ENCODE measurements at regions not wholly inside any gene's neighbourhood (a gene's known extent, or its start where the extent isn't known, plus 50 kb on each side); places are given as distances from the start of the nearest gene placed in this dataset.
"Not testable (repeated sequence)": the region's sequence is repeated elsewhere in the genome, so short reads cannot be mapped to it uniquely, and the experiment has no call there.

DNA sequence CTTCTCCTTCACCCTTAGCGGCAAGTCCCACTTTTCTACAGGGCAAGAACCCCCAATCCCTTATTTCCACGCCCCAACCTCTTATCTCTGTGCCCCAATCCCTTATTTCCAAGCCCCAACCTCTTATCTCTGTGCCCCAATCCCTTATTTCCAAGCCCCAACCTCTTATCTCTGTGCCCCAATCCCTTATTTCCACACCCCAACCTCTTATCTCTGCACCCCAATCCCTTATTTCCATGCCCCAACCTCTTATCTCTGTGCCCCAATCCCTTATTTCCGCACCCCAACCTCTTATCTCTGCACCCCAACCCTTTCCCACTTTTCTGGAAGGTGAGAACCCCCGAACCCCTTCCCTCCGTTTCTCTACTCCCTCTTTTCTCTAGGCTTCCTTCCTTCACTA lies 116.1 kb upstream of the GJE1 start:
- not testable (repeated sequence) for DNase-seq (ENCODE audit: low read depth in 2 of 2)

DNA sequence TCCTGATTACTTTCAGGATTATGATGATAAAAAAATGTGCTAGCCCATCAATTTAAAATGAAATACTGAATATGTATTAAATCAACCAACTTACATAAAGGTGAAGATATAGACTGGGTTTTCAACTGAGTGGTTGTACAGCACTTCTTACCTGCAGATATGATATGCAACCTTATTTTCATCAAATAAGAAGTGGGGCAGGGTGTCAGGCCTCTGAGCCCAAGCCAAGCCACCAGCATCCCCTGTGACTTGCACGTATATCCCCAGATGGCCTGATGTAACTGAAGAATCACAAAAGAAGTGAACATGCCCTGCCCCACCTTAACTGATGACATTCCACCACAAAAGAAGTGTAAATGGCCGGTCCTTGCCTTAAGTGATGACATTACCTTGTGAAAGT lies 117.3 kb upstream of the GJE1 start:
- DNase-seq (ENCODE audit: low read depth in 2 of 2) = not testable (repeated sequence)

DNA sequence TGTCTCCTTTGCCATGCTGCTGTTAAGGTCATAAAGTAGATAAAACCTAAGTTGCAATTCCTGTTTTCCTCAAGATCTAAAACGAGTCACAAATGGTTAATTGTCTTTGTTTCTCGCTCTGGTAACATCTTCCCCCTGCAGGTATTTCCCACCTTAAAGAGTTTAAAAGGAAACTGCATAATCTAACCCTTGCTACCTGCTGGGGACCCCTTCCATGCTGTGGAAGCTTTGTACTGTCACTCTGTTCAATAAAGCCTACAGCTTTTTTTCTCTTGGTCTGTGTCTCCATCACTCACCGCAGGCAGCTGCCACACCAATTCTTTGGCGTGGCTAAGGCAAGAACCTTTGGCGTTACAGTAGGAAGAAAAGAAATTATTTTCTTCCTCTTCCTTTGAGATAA lies 117.7 kb upstream of the GJE1 start:
- no peak for DNase-seq (ENCODE audit: low read depth in 2 of 2)

DNA sequence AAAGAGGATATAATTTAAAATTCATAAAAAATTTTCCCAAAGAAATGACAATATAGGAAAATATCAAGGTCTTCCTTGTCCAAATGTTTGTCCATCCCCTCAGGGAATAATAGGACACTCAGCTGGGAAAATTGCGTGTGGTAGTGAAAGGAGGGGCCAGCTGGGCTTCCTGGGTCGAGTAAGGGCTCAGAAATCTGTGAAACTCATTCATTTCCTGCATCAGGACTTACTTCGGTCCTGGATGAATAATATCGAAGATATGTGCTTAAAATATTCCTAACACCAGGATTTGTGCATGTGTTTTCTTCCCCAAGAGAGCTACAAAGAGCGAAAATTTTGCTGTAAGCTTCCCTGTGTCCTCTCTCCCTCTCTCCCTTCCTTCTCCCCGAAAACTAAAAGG lies 118.2 kb upstream of the GJE1 start:
- DNase-seq (ENCODE audit: low read depth in 2 of 2) = peak; percentile 16 to 91

DNA sequence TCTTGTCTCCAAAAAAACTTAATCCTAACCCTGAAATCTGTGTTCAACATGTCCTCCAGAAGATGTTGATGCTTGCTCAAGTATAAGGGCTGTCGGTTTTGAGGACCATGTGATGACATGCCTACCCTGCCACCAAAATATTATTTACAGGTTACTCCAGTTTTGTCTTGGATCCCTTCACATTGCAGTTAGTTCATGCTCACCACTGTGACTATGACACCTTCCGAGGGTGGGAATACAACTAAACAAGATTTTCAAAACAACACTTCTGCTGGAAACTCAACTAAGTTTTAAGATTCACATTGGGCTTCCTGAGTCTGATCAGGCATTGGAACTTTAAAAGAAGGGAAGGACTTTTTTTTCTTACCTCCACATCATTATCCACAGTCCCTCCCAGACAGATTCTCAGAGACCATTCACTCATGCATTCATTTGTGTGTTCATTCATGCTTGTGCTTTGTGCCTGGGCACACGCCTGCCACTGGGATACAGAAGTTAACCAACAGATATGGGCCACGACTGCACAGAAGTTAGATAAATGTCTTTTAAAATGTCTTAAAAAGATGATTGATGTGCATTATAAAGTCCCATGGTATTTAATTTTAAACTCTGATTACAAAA lies 118.7 kb upstream of the GJE1 start:
- DNase-seq (ENCODE audit: low read depth in 2 of 2) = peak in 1 of 2 donors; percentile 16

DNA sequence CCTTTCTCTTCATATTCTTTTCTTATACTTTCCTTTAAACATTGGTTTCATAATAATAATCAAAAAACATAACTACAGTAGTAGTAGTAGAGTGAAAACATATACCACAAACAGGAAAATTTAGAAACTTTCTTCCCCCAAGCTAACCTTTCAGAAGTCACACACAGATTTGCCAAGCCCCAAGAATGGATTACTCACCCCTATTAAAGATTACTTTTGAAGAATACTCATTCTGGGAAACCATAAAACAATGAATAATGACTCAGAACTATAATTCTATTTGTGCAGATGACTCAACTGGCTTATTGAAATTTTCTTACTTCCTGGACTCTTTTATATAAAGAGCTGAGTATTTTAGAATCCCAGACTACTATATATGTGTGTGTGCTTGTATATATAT lies 119.4 kb upstream of the GJE1 start:
- DNase-seq (ENCODE audit: low read depth in 2 of 2) = peak; percentile 10 to 88

DNA sequence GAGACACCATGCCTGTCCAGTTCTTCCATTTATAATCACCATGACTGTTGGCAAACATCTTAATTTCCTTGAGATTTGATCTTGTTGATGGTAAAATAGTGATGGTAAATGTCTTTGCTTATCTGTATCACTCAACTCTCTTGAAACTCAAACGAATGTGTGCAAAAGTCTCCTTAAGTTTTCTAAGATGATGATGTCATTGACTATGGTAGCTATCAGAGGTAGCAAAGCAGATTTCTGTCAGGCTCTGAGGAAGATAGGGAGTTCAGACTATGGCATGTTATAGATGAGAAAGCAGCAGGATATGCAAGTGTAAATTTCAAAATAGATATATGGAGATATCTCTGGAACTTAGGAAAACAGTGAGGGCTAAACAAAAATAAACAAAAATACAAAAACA lies 121.0 kb upstream of the GJE1 start:
- no peak for DNase-seq (ENCODE audit: low read depth in 2 of 2)

DNA sequence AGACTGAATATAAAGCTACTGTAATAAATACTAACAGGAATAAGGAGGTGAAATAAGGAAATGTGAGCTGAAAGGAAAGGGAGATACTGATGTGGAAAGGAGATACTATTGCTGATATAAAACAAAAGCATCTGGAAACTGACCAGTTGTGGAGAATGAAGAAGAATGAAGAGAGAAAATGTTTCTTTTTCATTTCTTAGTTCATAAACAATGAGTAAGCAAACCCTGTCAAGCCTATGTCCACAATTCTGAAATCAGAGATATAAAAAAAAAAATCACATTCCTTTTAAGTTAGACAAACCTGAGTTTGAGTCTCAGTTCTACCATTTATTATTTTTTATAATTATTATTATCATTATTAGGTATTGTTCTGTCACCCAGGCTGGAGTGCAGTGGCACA lies 121.6 kb upstream of the GJE1 start:
- peak in 1 of 2 donors; percentile 27 for DNase-seq (ENCODE audit: low read depth in 2 of 2)

DNA sequence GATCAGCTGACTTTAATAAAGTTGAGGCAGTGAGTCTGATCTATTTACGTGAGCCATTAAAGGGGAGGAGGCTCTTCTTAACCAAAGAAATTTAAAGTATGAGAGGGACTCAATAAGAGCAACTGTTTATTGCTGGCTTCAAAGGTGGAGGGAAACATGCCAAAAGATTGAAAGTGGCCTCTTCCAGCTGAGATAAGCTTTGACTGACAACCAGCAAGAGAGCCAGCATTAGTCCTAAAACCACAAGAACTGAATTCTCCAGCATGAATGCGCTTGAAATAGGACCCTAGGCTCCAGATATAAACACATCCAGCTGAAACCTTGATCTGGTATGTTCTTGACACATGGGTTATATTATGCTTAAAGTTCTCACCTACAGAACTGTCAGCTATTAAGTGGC lies 123.1 kb upstream of the GJE1 start:
- peak in 1 of 2 donors; percentile 5 for DNase-seq (ENCODE audit: low read depth in 2 of 2)

DNA sequence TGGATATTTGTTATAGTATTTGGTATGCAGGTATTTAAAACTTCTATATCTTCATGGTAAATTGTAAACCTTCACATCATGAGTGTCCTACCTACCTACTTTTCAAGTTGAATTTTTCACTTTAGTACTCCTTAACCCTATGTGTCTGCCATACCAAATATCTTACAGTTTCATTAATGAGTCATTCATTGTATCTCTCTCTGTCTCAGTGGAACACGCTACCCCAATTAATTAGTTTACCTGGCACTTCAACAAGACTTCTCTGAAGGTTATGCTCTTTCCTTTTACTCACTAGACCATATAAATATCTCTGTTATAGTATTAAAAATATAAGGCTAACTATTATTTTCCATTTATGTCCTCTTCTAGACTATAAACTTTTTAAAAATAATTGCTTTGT lies 123.9 kb upstream of the GJE1 start:
- no peak for DNase-seq (ENCODE audit: low read depth in 2 of 2)

DNA sequence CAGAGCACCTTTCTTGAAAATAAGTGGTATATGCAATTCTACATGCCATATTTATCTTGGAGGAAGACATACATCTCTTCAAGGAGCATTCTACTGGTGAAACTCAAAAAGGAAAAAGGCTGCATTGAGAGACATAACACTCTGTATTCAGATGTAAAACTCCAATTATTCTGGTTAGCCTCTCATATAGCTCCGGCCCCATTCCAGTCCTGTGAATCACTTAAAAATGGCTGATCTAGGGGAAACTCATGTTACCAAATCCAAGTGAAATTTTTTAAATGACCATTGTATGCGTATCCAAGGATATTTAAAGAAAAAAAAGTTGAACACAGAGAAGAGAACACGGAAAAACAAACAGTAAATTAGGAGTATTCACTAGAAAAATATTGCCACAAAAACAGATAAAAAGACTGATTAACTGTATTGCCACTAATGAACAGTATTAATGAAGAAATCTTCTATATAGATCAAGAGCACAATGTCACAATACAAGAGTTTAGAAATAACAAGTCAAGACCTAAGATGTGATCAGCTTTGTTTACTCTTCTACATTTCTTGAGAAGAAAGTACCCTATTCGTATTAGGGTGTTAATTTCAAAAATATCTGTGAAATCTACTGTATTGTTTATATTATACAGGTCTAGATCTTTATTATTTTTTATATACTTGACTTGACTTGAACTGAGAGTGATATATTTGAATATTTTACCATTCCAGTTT lies 124.5 kb upstream of the GJE1 start:
- no peak for DNase-seq (ENCODE audit: low read depth in 2 of 2)

DNA sequence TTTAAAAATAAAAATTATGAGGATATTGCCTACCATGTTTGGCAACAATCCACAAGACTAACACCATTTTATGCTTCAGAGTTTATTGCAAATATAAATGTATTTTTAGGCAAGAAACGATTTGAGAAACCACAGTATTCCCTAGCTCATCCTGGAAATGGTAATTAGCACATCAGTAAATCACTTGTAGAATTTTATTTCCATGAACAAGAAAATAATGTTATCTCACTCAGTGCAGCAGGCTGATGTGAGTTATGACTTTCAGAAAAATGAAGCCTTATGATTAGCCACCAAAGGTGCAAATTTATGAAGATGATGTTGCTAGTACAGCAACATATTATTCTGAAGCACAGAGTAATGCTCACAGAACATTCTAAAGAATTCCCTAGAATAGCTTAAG lies 127.7 kb upstream of the GJE1 start:
- DNase-seq (ENCODE audit: low read depth in 2 of 2) = no peak

DNA sequence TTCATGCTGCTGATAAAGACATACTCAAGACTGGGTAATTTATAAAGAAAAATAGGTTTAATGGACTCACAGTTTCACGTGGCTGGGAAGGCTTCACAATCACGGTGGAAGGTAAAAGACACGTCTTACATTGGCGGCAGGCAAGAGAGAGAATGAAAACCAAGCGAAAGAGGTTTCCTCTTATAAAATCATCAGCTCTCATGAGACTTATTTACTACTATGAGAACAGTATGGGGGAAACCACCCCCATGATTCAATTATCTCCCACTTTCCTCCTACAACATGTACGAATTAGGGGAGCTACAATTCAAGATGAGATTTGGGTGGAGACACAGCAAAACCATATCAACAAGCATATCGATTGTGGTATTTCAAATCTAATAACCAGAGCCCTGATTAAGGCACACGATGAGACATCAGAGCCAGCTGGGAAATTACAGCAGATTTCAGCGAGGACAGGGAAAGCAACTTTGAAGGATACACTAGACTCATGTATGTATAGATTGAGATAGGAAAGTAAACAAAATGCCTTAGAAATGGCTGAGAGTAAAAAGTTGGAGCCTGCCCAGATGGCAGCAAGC lies 129.8 kb upstream of the GJE1 start:
- DNase-seq (ENCODE audit: low read depth in 2 of 2) = no peak

DNA sequence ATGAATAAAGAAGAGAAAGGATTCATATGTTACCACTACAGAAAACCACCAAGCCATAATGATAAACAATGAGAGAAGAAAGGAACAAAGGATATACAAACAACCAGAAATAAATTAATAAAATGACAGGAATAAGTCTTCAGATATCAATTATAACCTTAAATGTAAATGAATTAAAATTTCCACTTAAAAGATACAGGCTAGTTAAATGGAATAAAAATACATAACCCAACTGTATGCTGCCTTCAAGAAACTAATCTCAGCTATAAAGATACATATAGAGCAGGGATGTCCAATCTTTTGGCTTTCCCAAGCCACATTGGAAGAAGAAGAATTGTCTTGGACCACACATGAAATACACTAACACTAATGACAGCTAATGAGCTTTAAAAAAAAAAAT lies 135.9 kb upstream of the GJE1 start:
- DNase-seq (ENCODE audit: low read depth in 2 of 2) = no peak

DNA sequence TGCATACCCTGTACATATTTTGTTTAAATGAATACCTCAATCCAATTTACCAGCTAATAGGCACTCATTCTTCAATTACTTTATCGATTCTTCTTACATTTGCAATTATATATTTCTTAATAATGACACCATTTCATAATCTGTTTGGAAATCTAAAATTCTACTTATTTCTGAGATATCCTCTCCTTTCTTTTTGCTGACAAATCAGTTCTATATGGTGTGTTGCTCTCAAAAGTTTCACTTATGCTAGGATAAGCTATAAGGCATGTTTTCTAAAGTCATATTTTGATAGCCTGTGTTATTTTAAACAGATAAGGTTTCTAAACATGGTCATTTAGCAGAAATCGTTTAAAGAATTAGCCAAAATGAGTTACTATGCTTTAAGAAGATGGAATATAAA lies 140.6 kb upstream of the GJE1 start:
- no peak for DNase-seq (ENCODE audit: low read depth in 2 of 2)

DNA sequence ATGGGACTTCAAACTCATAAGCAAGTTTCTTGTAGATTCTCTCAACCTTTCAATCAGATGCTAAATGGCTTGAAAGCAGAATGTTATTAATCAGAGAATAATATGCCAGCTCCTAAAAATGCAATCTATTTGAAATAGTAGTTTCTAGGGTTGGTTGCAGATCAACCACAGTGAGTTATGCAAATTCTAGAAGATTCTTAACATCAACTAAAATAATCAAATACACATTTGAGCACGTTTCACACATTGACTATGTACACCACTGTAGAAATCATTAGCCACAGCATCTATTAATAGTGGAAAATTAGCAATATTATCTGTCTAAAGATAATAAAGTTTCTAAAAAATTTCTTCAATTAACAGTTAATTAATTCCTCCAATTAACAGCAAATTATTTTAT lies 141.9 kb upstream of the GJE1 start:
- no peak for DNase-seq (ENCODE audit: low read depth in 2 of 2)

DNA sequence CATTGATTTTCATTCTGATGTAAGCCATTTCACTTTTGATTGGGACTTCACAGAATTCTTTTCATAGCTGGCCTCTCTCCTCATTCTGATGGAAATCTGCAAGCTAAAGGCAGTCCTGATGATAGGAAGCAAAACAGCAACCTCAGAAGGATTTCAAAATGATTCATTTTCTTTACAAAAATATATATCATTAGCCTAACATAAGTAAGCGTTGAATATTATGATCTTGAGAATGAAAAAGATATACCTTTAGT lies 143.1 kb upstream of the GJE1 start:
- DNase-seq (ENCODE audit: low read depth in 2 of 2) = no peak

DNA sequence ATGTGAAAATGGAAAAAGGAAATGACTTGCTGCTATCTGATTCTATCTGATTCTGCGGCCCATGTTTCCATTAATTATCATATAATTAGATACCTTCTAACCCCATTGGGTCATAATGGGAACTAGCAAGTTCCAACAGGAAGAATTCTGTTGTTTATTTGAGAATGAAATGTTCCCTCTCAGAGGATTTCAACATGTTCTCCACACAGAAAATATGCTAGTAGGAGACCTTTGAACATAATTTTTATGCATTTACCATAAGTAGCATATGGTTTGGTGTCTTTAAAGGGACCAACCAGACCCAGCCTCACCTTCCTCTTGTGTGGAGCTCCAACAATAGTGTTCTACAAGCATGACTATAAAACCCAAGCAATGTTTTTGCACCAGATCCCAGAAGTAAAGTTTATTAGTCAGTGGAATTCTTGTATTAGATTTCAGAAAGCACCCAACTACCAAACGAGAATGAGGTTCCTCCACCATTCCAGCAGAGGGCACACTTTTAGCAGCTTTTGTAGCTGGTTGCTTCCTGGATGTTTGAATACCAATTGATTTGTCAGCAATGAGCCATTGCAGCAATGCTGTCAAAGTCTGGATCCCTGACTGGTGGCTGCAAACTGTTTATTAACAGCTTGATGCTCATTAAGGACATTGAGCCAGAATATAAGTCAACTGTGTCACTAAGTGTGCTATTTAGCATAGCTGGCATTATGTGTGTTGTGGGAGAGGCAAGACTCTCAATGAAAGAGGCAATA lies 143.6 kb upstream of the GJE1 start:
- peak; percentile 61 to 79 for DNase-seq (ENCODE audit: low read depth in 2 of 2)

DNA sequence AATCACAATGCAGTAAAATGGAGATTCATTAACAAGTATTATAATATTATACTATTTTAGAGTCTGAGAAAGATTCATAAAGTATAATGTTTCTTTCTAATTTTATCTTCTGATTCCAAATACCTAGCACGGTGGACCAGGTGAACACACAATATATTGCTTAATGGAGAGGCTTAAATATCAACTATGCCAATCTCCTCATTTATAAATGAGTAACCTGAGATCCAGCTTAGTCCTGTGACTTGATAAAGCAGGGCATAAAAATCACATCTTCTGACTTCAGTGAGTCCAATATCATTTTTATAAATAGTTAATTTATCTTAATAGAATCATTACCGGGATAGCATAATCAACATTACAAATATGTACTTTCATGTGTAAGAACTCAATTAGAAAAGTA lies 144.4 kb upstream of the GJE1 start:
- no peak for DNase-seq (ENCODE audit: low read depth in 2 of 2)

DNA sequence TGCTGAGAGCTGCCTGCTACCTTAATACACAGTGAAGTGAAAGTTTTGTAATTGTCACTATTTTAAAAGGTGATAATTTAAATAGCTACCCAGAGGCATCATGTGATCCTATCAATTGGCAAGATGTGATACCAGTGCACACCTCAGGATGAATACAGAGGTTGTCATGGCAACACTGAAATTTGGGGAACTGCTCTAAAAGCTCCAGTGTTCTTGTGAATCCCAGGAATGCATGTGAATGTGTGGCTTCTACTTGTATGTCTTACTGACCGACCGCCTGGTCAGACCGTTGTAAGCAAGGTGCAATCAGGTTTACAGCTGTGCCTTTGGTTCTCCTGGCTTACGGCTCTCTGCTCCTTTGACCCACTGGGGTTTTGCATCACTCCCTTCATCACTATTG lies 146.3 kb upstream of the GJE1 start:
- no peak for DNase-seq (ENCODE audit: low read depth in 2 of 2)

DNA sequence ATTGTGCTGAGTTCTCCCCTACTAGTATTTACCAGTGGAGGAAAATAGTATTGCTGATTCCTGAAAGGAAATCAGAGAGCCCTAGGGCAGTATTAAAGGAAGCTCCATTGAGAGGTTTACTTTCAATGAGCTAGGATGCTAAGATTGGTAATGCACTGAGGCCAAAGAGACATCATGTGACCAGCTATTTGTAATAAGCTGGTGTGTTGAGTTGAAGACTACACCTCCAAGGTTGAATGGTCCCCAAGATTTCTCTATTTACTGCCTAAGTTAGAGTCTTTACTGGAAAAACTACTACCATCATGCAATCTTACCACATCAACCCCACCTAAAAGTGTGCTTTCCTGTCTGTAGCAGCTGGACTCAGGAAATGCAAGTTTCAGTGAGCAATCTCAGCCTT lies 151.5 kb upstream of the GJE1 start:
- DNase-seq (ENCODE audit: low read depth in 2 of 2) = no peak

DNA sequence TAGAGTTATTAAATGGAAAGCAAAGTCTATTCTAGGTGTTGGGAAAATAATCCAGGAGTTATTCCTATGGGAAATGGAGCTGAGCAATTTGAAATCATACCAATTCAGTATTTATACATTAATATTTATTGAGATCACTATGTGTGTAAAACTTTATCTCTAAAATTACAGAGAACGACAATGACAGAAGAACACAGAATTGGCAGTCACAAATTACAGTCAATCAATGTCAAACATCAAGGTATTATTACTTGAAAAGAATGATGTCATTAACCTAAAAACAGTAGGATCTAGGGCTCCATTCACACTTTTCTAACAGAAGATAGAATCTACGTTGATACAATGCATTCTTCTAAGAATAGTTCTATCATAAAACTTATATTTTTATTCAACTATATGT lies 154.9 kb upstream of the GJE1 start:
- DNase-seq (ENCODE audit: low read depth in 2 of 2) = no peak

DNA sequence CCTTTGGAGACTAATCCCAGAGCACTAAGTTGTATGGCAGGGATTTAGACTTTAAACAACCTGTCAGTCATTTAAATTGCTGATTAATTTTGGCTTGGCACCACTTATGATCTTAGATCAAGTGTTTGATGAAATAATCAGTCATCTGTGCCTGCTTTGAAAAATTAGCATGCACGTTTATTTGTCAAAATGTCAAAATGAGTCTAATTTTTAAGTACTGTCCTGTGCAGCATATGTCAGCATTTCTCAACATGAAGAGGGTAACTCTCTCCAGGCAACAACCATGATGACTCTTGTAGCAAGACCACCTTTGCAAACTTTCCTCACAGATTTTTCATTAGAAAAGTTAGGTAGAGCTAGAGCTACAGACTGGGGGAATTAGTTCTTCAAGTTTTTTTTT lies 155.7 kb upstream of the GJE1 start:
- DNase-seq (ENCODE audit: low read depth in 2 of 2) = no peak

Measured in lung microvascular endothelial cell (primary cell).